Endothelial cell of umbilical vein (primary cell): ENCODE measurements at regions not wholly inside any gene's neighbourhood (a gene's known extent, or its start where the extent isn't known, plus 50 kb on each side); places are given as distances from the start of the nearest gene placed in this dataset.

Experiments used
- BruUV-seq: library from RNA; stranded (reverse); fragments of 400-500 nt; replicated peaks from 2 replicates; lab custom pipeline; 2021; lab: Mats Ljungman, UMichigan
- CTCF ChIA-PET: fragments of 300-600, 350-600 bp; sonication (Branson Sonifier 250); formaldehyde crosslinking; loops from one replicate; lab custom pipeline; 2021; ENCODE audit warnings: antibody characterized with exemption, inconsistent platforms; lab: Charles Lee
- POLR2A ChIA-PET: fragments of 300-600, 350-600 bp; sonication (Branson Sonifier 250); formaldehyde crosslinking; loops from one replicate; lab custom pipeline; 2021; ENCODE audit warnings: antibody characterized with exemption, inconsistent platforms; lab: Charles Lee
- DNase-seq: peaks from one replicate; pipeline ENCODE4 v3.0.0-alpha.2; 2011; ENCODE audit warnings: low read depth, low spot score
- FAIRE-seq: peaks from 2 replicates; lab custom pipeline; 2011; peaks lifted over from hg19 to GRCh38; lab: Jason Lieb, UNC
- H2AFZ ChIP-seq: 2 replicates; pipeline ENCODE4 v1.6.0; 2012; ENCODE audit warnings: low read depth, low read length, control low read depth, inconsistent platforms
- H3K27ac ChIP-seq: 2 replicates; pipeline ENCODE4 v1.5.1; 2011; ENCODE audit warnings: low read depth, mild to moderate bottlenecking, control low read depth, low read length, moderate library complexity; ENCODE audit not compliant: insufficient read depth
- H3K27me3 ChIP-seq, 2 experiments: 2 replicates each; pipeline versions ENCODE4 v1.6.0 to v1.6.1; 2011; ENCODE audit warnings: low read length in 2 of 2, mixed read lengths in 1 of 2; ENCODE audit not compliant: control insufficient read depth in 2 of 2, insufficient read depth in 2 of 2
- H3K36me3 ChIP-seq, 2 experiments: 2 replicates in 1 of 2; 3 replicates in 1 of 2; pipeline ENCODE4 v1.5.1; 2011; ENCODE audit warnings: low read length in 2 of 2, mild to moderate bottlenecking in 1 of 2, moderate library complexity in 1 of 2; ENCODE audit not compliant: control insufficient read depth in 2 of 2, insufficient read depth in 2 of 2; ENCODE audit errors: extremely low read depth in 1 of 2
- H3K4me1 ChIP-seq: 3 replicates; pipeline ENCODE4 v1.5.1; 2011; ENCODE audit warnings: mild to moderate bottlenecking, low read length; ENCODE audit not compliant: control insufficient read depth, insufficient read depth; ENCODE audit errors: extremely low read depth
- H3K4me2 ChIP-seq: 2 replicates; pipeline ENCODE4 v1.6.1; 2011; ENCODE audit warnings: low read length, control low read depth, mixed read lengths; ENCODE audit not compliant: insufficient read depth
- H3K4me3 ChIP-seq, 3 experiments: fragments of 200-600 bp in 1 of 3; sonication (generic), shearing (Covaris generic) in 1 of 3; replicated peaks in 1 of 3; 2 replicates each; pipeline ENCODE4 v1.5.1; 2011 to 2016; ENCODE audit warnings: control low read depth in 3 of 3, low read length in 3 of 3, mild to moderate bottlenecking in 2 of 3, inconsistent platforms in 1 of 3, low read depth in 1 of 3, moderate library complexity in 1 of 3; ENCODE audit not compliant: insufficient read depth in 1 of 3
- H3K79me2 ChIP-seq: 2 replicates; pipeline ENCODE4 v1.6.0; 2012; ENCODE audit warnings: low read length, inconsistent platforms; ENCODE audit not compliant: control insufficient read depth, insufficient read depth
- H3K9ac ChIP-seq: replicated peaks from 2 replicates; pipeline ENCODE3; 2011; ENCODE audit warnings: low read length, control low read depth; ENCODE audit not compliant: insufficient read depth; ENCODE audit errors: extremely low read depth
- H3K9me1 ChIP-seq: replicated peaks from 3 replicates; pipeline ENCODE4 v1.6.0; 2011; ENCODE audit warnings: mild to moderate bottlenecking, low read length; ENCODE audit not compliant: control insufficient read depth, insufficient read depth; ENCODE audit errors: extremely low read depth
- H3K9me3 ChIP-seq: replicated peaks from 2 replicates; pipeline ENCODE4 v1.5.1; 2012; ENCODE audit warnings: low read length, inconsistent platforms; ENCODE audit not compliant: control insufficient read depth, insufficient read depth
- H4K20me1 ChIP-seq: replicated peaks from 2 replicates; pipeline ENCODE3; 2011; ENCODE audit warnings: mild to moderate bottlenecking, low read length; ENCODE audit not compliant: control insufficient read depth, insufficient read depth; ENCODE audit errors: extremely low read depth
- EZH2 ChIP-seq: IDR thresholded peaks from 2 replicates; pipeline ENCODE4 v1.6.1; 2012; ENCODE audit warnings: borderline replicate concordance, low read depth, mild to moderate bottlenecking, moderate library complexity, low read length, inconsistent platforms; ENCODE audit not compliant: severe bottlenecking
- FOS ChIP-seq: IDR thresholded peaks from 2 replicates; pipeline ENCODE4 v1.6.1; 2011; ENCODE audit warnings: mild to moderate bottlenecking, low read length, moderate library complexity, borderline replicate concordance; ENCODE audit not compliant: insufficient read depth
- GATA2 ChIP-seq: IDR thresholded peaks from 2 replicates; pipeline ENCODE4 v1.7.0; 2011; ENCODE audit warnings: low read depth, mild to moderate bottlenecking, moderate library complexity, mixed read lengths, low read length; ENCODE audit not compliant: insufficient read length, insufficient read depth
- JUN ChIP-seq: IDR thresholded peaks from 2 replicates; pipeline ENCODE4 v1.6.1; 2011; ENCODE audit warnings: borderline replicate concordance, low read depth; ENCODE audit not compliant: insufficient read length, insufficient read depth
- MYC ChIP-seq: IDR thresholded peaks from one replicate; pipeline ENCODE4 v1.6.1; 2011; ENCODE audit warnings: mild to moderate bottlenecking, low read depth, low read length
- POLR2A ChIP-seq: IDR thresholded peaks from 2 replicates; pipeline ENCODE4 v1.6.1; 2012; ENCODE audit warnings: low read depth, mild to moderate bottlenecking, control low read depth, low read length
- POLR2AphosphoS5 ChIP-seq: IDR thresholded peaks from 2 replicates; pipeline ENCODE4 v1.6.1; 2012; ENCODE audit warnings: low read depth, mild to moderate bottlenecking, control low read depth, low read length, moderate library complexity; ENCODE audit not compliant: insufficient read depth
- dilution Hi-C: fragments of 300-500 bp; cut with MboI; formaldehyde crosslinking; loops from one replicate; pipeline ENCODE4 v1.15.0; 2019; ENCODE audit warnings: low sequenced_read_pairs; ENCODE audit not compliant: extremely low pct_ligation_motif_present
- intact Hi-C: fragments of 100-400 bp; cut with micrococcal nuclease; formaldehyde crosslinking; loops from one replicate; pipeline ENCODE4 v1.10.0; 2022
- TF ChIP-seq, protein P1 (sequence below), 2 donors: IDR thresholded peaks; 1 replicate in 1 of 2; 2 replicates in 1 of 2; pipeline ENCODE4 v1.5.1; 2011; ENCODE audit warnings: low read length in 2 of 2, mild to moderate bottlenecking in 2 of 2, moderate library complexity in 2 of 2, control low read depth in 1 of 2, inconsistent platforms in 1 of 2, low read depth in 1 of 2; ENCODE audit not compliant: insufficient read depth in 1 of 2; ENCODE audit errors: extremely low read depth in 1 of 2
- TF ChIP-seq, protein P2 (sequence below): IDR thresholded peaks from 2 replicates; pipeline ENCODE4 v1.6.1; 2011; ENCODE audit not compliant: insufficient read depth, insufficient read length

DNA sequence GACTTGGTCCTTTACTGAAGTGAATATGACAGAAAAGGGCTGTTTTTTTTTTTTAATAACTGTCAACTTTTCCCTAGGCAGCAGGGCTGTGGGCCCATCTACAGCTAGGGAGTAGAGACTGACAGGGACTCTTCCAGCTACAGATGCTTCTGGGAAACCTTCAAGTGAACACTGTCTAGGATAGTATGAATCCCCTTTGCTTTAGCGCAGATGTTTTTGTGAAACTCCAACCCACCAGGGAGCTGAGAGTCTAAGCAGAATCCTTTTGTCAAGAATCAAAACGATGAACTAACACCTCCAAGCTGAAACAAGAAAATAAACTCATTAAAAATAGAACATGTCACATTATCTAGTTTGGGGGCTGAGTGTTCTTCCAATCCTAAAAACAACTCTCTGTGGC, 219.7 kb upstream of the FGF13 start:
- Histone ChIP-seq H3K9me1 (no peaks in the 10 kb centered on the region), H4K20me1 (no peaks in the 10 kb centered on the region), H3K4me3 (no peak overlapping the region), H3K9ac (no peak overlapping the region), H2AFZ (no peak overlapping the region), H3K4me2 (no peak overlapping the region), H3K27ac (no peak overlapping the region), H3K36me3 (no peaks in the 10 kb centered on the region), H3K4me1 (no peaks in the 10 kb centered on the region), H3K9me3 (no peaks in the 10 kb centered on the region), H3K79me2 (no peaks in the 10 kb centered on the region), H3K27me3 (no peaks in the 10 kb centered on the region)
- no peak for TF ChIP-seq FOS
- no peak for TF ChIP-seq GATA2
- TF ChIP-seq JUN, result no peak
- TF ChIP-seq EZH2, result no peak
- TF ChIP-seq POLR2AphosphoS5, result no peak
- TF ChIP-seq, protein P1, sequence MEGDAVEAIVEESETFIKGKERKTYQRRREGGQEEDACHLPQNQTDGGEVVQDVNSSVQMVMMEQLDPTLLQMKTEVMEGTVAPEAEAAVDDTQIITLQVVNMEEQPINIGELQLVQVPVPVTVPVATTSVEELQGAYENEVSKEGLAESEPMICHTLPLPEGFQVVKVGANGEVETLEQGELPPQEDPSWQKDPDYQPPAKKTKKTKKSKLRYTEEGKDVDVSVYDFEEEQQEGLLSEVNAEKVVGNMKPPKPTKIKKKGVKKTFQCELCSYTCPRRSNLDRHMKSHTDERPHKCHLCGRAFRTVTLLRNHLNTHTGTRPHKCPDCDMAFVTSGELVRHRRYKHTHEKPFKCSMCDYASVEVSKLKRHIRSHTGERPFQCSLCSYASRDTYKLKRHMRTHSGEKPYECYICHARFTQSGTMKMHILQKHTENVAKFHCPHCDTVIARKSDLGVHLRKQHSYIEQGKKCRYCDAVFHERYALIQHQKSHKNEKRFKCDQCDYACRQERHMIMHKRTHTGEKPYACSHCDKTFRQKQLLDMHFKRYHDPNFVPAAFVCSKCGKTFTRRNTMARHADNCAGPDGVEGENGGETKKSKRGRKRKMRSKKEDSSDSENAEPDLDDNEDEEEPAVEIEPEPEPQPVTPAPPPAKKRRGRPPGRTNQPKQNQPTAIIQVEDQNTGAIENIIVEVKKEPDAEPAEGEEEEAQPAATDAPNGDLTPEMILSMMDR (IDR thresholded peaks at IDR 0.05; ENCODE audit: extremely low read depth in 1 of 2, insufficient read depth in 1 of 2, low read depth in 1 of 2, low read length in 2 of 2), result no peak
- no peak for TF ChIP-seq MYC
- TF ChIP-seq, protein P2, sequence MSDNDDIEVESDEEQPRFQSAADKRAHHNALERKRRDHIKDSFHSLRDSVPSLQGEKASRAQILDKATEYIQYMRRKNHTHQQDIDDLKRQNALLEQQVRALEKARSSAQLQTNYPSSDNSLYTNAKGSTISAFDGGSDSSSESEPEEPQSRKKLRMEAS, result no peak
- TF ChIP-seq POLR2A, result no peak
- POLR2A ChIA-PET, result no interaction called here
- dilution Hi-C loops (no loop called here), intact Hi-C loops (no loop called here)
- no TSS peak for BruUV-seq
- DNase-seq, result no peak
- no peak for FAIRE-seq
- CTCF ChIA-PET, result no interaction called here
